ENCODE measurements at regions not wholly inside any gene's neighbourhood (a gene's known extent, or its start where the extent isn't known, plus 50 kb on each side); places are given as distances from the start of the nearest gene placed in this dataset.

DNA sequence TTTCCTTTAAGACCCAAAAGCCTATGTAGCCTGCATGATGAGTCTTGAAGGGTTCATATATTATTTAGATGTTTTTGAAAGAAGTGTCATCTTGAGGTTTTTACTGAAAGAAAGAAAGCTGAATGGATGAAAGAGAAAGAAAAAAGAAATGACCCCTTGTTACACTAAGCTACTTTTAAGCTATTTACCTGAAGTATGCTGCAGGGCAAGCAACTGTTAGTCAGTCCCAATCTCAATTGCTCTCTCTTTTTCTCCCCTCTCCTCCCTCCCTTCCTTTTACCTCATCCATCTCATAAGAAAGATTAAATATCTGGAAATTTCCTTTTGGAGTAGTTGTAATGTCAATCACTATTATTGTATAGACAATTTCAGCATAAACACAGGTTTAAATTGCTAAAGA is 512.4 kb downstream of the TMTC2 start:
- H3K27me3 ChIP-seq, result no peaks in the 10 kb centered on the region
- TF ChIP-seq, protein P1, sequence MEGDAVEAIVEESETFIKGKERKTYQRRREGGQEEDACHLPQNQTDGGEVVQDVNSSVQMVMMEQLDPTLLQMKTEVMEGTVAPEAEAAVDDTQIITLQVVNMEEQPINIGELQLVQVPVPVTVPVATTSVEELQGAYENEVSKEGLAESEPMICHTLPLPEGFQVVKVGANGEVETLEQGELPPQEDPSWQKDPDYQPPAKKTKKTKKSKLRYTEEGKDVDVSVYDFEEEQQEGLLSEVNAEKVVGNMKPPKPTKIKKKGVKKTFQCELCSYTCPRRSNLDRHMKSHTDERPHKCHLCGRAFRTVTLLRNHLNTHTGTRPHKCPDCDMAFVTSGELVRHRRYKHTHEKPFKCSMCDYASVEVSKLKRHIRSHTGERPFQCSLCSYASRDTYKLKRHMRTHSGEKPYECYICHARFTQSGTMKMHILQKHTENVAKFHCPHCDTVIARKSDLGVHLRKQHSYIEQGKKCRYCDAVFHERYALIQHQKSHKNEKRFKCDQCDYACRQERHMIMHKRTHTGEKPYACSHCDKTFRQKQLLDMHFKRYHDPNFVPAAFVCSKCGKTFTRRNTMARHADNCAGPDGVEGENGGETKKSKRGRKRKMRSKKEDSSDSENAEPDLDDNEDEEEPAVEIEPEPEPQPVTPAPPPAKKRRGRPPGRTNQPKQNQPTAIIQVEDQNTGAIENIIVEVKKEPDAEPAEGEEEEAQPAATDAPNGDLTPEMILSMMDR (IDR thresholded peaks at IDR 0.05), result no peak
- TF ChIP-seq POLR2A (IDR thresholded peaks at IDR 0.05) (no peak), EP300 (IDR thresholded peaks at IDR 0.05) (no peak)
- no peak overlapping the region for H3K27ac ChIP-seq
- H3K4me1 ChIP-seq, result no peaks in the 10 kb centered on the region
- no peaks in the 10 kb centered on the region for H3K36me3 ChIP-seq
- no peak overlapping the region for H3K4me3 ChIP-seq
- H3K9me3 ChIP-seq, result no peaks in the 10 kb centered on the region
- no peak for DNase-seq (ENCODE audit: low spot score in 2 of 2)

DNA sequence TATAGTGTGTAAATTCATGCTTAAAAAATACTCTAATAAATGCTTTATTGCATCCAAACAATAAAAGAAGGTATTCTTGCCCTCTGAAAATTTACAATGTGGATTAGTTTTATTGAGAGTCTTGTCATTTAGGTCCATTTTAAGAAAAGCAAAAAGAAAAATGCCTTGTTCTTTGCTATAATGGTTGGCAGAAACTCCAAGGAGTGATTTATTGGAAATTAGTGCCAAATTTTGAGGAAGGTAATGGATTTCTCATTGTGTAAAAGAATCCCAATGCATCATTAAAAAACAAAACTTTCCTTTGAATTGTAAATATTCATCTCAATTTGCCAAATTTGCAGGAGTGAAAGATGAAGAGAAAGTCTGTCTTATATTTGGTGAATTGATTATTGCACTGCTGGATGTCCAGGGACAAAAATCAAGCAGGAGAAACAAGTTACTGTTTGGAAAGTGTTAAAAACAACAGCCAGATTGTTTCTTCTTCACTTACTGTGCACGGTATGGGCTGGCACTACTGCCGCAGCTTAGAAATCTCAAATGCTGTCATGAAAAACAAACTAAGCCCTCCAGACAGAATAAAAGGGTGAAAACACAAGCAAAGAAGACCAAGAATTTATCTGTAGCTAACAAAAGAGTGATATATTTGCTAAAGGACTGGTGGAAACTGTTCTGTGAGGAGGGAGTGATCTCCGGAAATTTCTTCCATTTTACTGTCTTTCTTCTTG is 511.7 kb downstream of the TMTC2 start:
- TF ChIP-seq EP300 (IDR thresholded peaks at IDR 0.05), result no peak
- TF ChIP-seq, protein P1 (IDR thresholded peaks at IDR 0.05), result no peak
- TF ChIP-seq POLR2A (IDR thresholded peaks at IDR 0.05), result no peak
- Histone ChIP-seq H3K9me3 (peaks cover 0 to 2% (median 0%) of the 10 kb centered on the region in 4 donors), H3K27me3 (no peaks in the 10 kb centered on the region), H3K36me3 (no peaks in the 10 kb centered on the region), H3K27ac (no peak overlapping the region), H3K4me3 (no peak overlapping the region), H3K4me1 (no peaks in the 10 kb centered on the region)
- DNase-seq (ENCODE audit: low spot score in 2 of 2), result no peak
- 14 to 17% methylated on average over 3 of the region's 3 CpGs for whole genome bisulfite sequencing, 2 donors

DNA sequence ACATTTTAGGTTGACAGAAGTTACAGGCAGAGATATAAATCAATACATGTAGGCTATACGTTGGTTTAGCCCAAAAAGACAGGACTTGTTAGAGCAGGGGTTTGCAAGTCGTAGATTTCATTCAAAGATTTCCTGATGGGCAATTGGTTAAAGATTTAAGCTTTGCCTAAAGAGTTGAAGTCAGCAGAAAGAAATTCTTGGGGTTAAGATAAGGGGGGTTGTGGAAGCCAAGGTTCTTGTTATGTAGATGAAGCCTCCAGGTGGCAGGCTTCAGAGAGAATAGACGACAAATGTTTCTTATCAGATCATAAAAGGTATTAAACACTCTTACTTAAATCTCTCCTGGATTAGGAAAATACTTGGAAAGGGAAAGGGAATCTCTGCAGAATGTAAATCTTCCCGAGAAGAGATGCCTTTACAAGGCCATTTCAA is 510.8 kb downstream of the TMTC2 start:
- Histone ChIP-seq H3K4me1 (no peaks in the 10 kb centered on the region), H3K27ac (no peak overlapping the region), H3K36me3 (no peaks in the 10 kb centered on the region), H3K27me3 (no peaks in the 10 kb centered on the region), H3K9me3 (peaks cover 0 to 9% (median 0%) of the 10 kb centered on the region in 4 donors), H3K4me3 (no peak overlapping the region)
- DNase-seq (ENCODE audit: low spot score in 2 of 2), result no peak
- 71 to 85% methylated on average over 4 of the region's 4 CpGs for WGBS, 2 donors
- TF ChIP-seq, protein P1 (IDR thresholded peaks at IDR 0.05), result no peak
- TF ChIP-seq POLR2A (IDR thresholded peaks at IDR 0.05), result no peak
- no peak for TF ChIP-seq EP300 (IDR thresholded peaks at IDR 0.05)

GRCh38 chr12:83196694-83197350 is 510.1 kb downstream of the TMTC2 start:
- DNase-seq (ENCODE audit: low spot score in 2 of 2), result no peak
- no peak for TF ChIP-seq EP300 (IDR thresholded peaks at IDR 0.05)
- no peak for TF ChIP-seq POLR2A (IDR thresholded peaks at IDR 0.05)
- TF ChIP-seq, protein P1 (IDR thresholded peaks at IDR 0.05), result no peak
- Histone ChIP-seq H3K4me3 (no peak overlapping the region), H3K27ac (no peak overlapping the region), H3K9me3 (peaks cover 0 to 9% (median 0%) of the 10 kb centered on the region in 4 donors), H3K36me3 (no peaks in the 10 kb centered on the region), H3K4me1 (no peaks in the 10 kb centered on the region), H3K27me3 (no peaks in the 10 kb centered on the region)
- 88 to 95% methylated on average over 3 of the region's 3 CpGs for WGBS, 2 donors

DNA sequence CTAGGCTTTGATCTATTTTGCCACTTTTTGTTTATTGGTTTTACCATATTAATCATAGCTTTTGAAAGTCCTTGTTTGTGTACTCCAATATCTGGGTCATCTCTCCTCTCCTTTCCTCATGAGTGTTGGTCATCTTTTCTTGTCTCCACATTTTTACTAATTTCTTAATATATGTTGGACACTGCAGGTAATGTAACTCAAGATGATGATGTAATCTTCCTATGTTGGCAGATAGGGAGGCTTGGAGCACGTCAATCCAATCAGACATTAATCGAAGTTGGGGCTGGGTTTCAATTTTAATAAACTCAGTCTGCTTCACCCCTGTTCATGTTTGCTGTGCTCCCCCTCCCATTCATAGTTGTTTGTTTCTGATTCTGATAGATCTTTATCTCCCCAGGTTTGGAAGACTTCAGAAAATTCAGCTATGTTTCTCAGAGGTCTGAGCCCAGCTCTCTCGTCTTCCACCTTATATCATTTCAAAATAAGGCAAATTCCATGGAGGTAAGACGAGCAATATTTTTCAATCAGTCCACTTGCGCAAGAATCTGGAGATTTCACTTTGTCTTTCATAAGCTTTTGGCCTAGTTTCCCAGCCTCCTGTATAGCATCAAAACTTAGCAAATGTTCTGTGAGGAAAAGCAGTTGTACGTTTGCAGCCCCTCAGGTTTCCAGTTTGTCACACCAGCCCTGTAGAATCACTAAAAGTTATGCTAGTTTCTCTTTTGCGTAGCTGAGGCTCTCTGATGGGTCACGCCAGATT is 504.1 kb downstream of the TMTC2 start:
- no peak for DNase-seq (ENCODE audit: low spot score in 2 of 2)
- TF ChIP-seq, protein P1 (IDR thresholded peaks at IDR 0.05), result no peak
- TF ChIP-seq POLR2A (IDR thresholded peaks at IDR 0.05) (no peak), EP300 (IDR thresholded peaks at IDR 0.05) (no peak)
- Histone ChIP-seq H3K4me3 (no peak overlapping the region), H3K27me3 (no peaks in the 10 kb centered on the region), H3K9me3 (peaks cover 0 to 9% (median 0%) of the 10 kb centered on the region in 4 donors), H3K36me3 (no peaks in the 10 kb centered on the region), H3K4me1 (no peaks in the 10 kb centered on the region), H3K27ac (no peak overlapping the region)
- WGBS, 2 donors, result 86 to 92% methylated on average over 8 of the region's 8 CpGs
